Hepatocyte (in vitro differentiated cells): ENCODE measurements at regions not wholly inside any gene's neighbourhood (a gene's known extent, or its start where the extent isn't known, plus 50 kb on each side); places are given as distances from the start of the nearest gene placed in this dataset.

ENCODE experiments used
- DNase-seq: peaks from one replicate; pipeline ENCODE4 v3.0.0-alpha.2; 2016; ENCODE audit warnings: low spot score
- H2AFZ ChIP-seq: fragments of 200-600 bp; sonication (generic); 2 replicates; pipeline ENCODE4 v1.6.0; 2016; ENCODE audit warnings: antibody characterized with exemption, mild to moderate bottlenecking
- H3K27ac ChIP-seq: fragments of 200-600 bp; sonication (generic); 2 replicates; pipeline ENCODE4 v1.5.1; 2016; ENCODE audit warnings: mild to moderate bottlenecking
- H3K27me3 ChIP-seq: fragments of 200-600 bp; sonication (generic); 2 replicates; pipeline ENCODE4 v1.6.1; 2016
- H3K36me3 ChIP-seq: fragments of 200-600 bp; sonication (generic); replicated peaks from 2 replicates; pipeline ENCODE4 v1.5.1; 2016; ENCODE audit warnings: low read depth; ENCODE audit not compliant: insufficient read depth
- H3K4me1 ChIP-seq: fragments of 200-600 bp; sonication (generic); 2 replicates; pipeline ENCODE4 v1.5.1; 2016; ENCODE audit warnings: mild to moderate bottlenecking, moderate library complexity; ENCODE audit not compliant: insufficient read depth
- H3K4me2 ChIP-seq: fragments of 200-600 bp; sonication (generic); 2 replicates; pipeline ENCODE4 v1.6.0; 2016
- H3K4me3 ChIP-seq: fragments of 200-600 bp; sonication (generic); 2 replicates; pipeline ENCODE4 v1.5.1; 2016; ENCODE audit warnings: mild to moderate bottlenecking
- H3K79me2 ChIP-seq: fragments of 200-600 bp; sonication (generic); 2 replicates; pipeline ENCODE4 v1.6.0; 2017; ENCODE audit warnings: mild to moderate bottlenecking
- H3K9me2 ChIP-seq: fragments of 200-600 bp; sonication (generic); replicated peaks from 2 replicates; pipeline ENCODE4 v1.6.0; 2017; ENCODE audit warnings: mild to moderate bottlenecking; ENCODE audit not compliant: insufficient read depth
- H3K9me3 ChIP-seq: fragments of 200-600 bp; sonication (generic); 2 replicates; pipeline ENCODE4 v1.5.1; 2016; ENCODE audit warnings: low read depth, mild to moderate bottlenecking
- H4K20me1 ChIP-seq: fragments of 200-600 bp; sonication (generic); 2 replicates; pipeline ENCODE4 v1.6.0; 2016; ENCODE audit warnings: mild to moderate bottlenecking; ENCODE audit not compliant: insufficient read depth, poor library complexity, severe bottlenecking
- CTCF ChIP-seq: fragments of 200-600 bp; sonication (generic); IDR thresholded peaks from 2 replicates; pipeline ENCODE4 v1.5.1; 2016; ENCODE audit warnings: antibody characterized with exemption, mild to moderate bottlenecking; ENCODE audit not compliant: poor library complexity
- EZH2 ChIP-seq: fragments of 200-600 bp; sonication (generic); IDR thresholded peaks from 2 replicates; pipeline ENCODE4 v1.6.1; 2016; ENCODE audit warnings: antibody characterized with exemption, mild to moderate bottlenecking, borderline replicate concordance
- EZH2phosphoT487 ChIP-seq: fragments of 200-600 bp; sonication (generic); IDR thresholded peaks from one replicate; pipeline ENCODE4 v1.6.1; 2018; ENCODE audit warnings: antibody characterized with exemption, mild to moderate bottlenecking, low read depth, moderate library complexity; ENCODE audit not compliant: unreplicated experiment, severe bottlenecking
- WGBS: methylation state at CpG from one replicate; pipeline ENCODE4 v1.1.6; 2016; ENCODE audit warnings: low lambda C conversion rate; ENCODE audit errors: missing lambda C conversion rate; 5-methylcytosine and 5-hydroxymethylcytosine counted together

GRCh38 chr2:239871481-239872435 lies 153.4 kb downstream of the NDUFA10 start:
- TF ChIP-seq EZH2 (no peak), CTCF (no peak), EZH2phosphoT487 (no peak)

GRCh38 chr2:239870863-239871262 lies 154.3 kb downstream of the NDUFA10 start:
- H3K4me3 ChIP-seq = no peak overlapping the region
- WGBS = 82% methylated on average over 12 of the region's 12 CpGs
- no peaks in the 10 kb centered on the region for H3K27me3 ChIP-seq
- no peak for TF ChIP-seq EZH2
- no peak for TF ChIP-seq CTCF
- TF ChIP-seq EZH2phosphoT487 = no peak
- H4K20me1 ChIP-seq = no peaks in the 10 kb centered on the region
- H3K4me2 ChIP-seq = no peak overlapping the region
- H3K9me2 ChIP-seq = no peaks in the 10 kb centered on the region
- no peak for DNase-seq
- no peaks in the 10 kb centered on the region for H3K9me3 ChIP-seq
- H3K79me2 ChIP-seq = no peaks in the 10 kb centered on the region
- H3K27ac ChIP-seq = no peak overlapping the region
- no peak overlapping the region for H2AFZ ChIP-seq
- no peaks in the 10 kb centered on the region for H3K4me1 ChIP-seq
- no peaks in the 10 kb centered on the region for H3K36me3 ChIP-seq

More at GRCh38 chr2:239871481-239872435, 153.4 kb downstream of the NDUFA10 start:
- 86% methylated on average over 15 of the region's 15 CpGs for WGBS
- Histone ChIP-seq H3K9me2 (no peaks in the 10 kb centered on the region), H3K79me2 (no peaks in the 10 kb centered on the region), H3K4me1 (no peaks in the 10 kb centered on the region), H2AFZ (no peak overlapping the region), H3K4me3 (no peak overlapping the region), H3K4me2 (no peak overlapping the region), H3K27ac (no peak overlapping the region), H3K36me3 (no peaks in the 10 kb centered on the region), H3K27me3 (no peaks in the 10 kb centered on the region), H4K20me1 (no peaks in the 10 kb centered on the region), H3K9me3 (no peaks in the 10 kb centered on the region)
- DNase-seq = no peak

- Histone ChIP-seq H4K20me1 (no peaks in the 10 kb centered on the region), H3K79me2 (no peaks in the 10 kb centered on the region), H3K9me3 (no peaks in the 10 kb centered on the region), H3K4me2 (no peak overlapping the region), H3K27me3 (no peaks in the 10 kb centered on the region), H3K9me2 (no peaks in the 10 kb centered on the region), H2AFZ (no peak overlapping the region), H3K27ac (no peak overlapping the region), H3K4me1 (no peaks in the 10 kb centered on the region), H3K4me3 (no peak overlapping the region), H3K36me3 (no peaks in the 10 kb centered on the region)
- TF ChIP-seq EZH2phosphoT487 (no peak), CTCF (no peak), EZH2 (no peak)
- 90% methylated on average over 12 of the region's 12 CpGs for WGBS
- DNase-seq = no peak
Measured at GRCh38 chr2:239870276-239870675, 154.9 kb downstream of the NDUFA10 start.
